OCI-LY7 (cell line): ENCODE measurements at regions not wholly inside any gene's neighbourhood (a gene's known extent, or its start where the extent isn't known, plus 50 kb on each side); places are given as distances from the start of the nearest gene placed in this dataset.

ENCODE experiments used
- BruUV-seq: library from RNA; stranded (reverse); fragments of 400-500 nt; replicated peaks from 2 replicates; lab custom pipeline; 2021; lab: Mats Ljungman, UMichigan
- CTCF ChIA-PET: fragments of 300-600 bp; sonication (Branson Sonifier 250); formaldehyde crosslinking; loops from one replicate; lab custom pipeline; 2022; ENCODE audit warnings: antibody characterized with exemption; ENCODE audit not compliant: unreplicated experiment; lab: Charles Lee
- POLR2A ChIA-PET: fragments of 300-600 bp; sonication (Branson Sonifier 250); formaldehyde crosslinking; loops from one replicate; lab custom pipeline; 2022; ENCODE audit warnings: antibody characterized with exemption; lab: Charles Lee
- DNase-seq: peaks from one replicate; pipeline ENCODE4 v3.0.0-alpha.2; 2015; ENCODE audit warnings: low spot score
- H2AFZ ChIP-seq: fragments of 200-600 bp; sonication (generic), shearing (Covaris generic); 2 replicates; pipeline ENCODE4 v1.6.1; 2014; ENCODE audit warnings: mild to moderate bottlenecking, antibody characterized with exemption, low read length, moderate library complexity
- H3K27ac ChIP-seq: fragments of 200-600 bp; sonication (generic); 2 replicates; pipeline ENCODE4 v1.5.1; 2014; ENCODE audit warnings: mixed run types, low read depth, mild to moderate bottlenecking, moderate library complexity, low read length, inconsistent platforms; ENCODE audit not compliant: poor library complexity, severe bottlenecking
- H3K36me3 ChIP-seq: fragments of 200-600 bp; sonication (generic); 2 replicates; pipeline ENCODE4 v1.6.1; 2014; ENCODE audit warnings: mild to moderate bottlenecking, antibody characterized with exemption, low read length, moderate library complexity, mixed read lengths; ENCODE audit not compliant: insufficient read depth
- H3K4me1 ChIP-seq: fragments of 200-600 bp; sonication (generic); 2 replicates; pipeline ENCODE4 v1.5.1; 2014; ENCODE audit warnings: mild to moderate bottlenecking, low read length; ENCODE audit not compliant: insufficient read depth, poor library complexity, severe bottlenecking
- H3K4me2 ChIP-seq: fragments of 200-600 bp; sonication (generic); 2 replicates; pipeline ENCODE4 v1.6.1; 2014; ENCODE audit warnings: mild to moderate bottlenecking, low read length
- H3K4me3 ChIP-seq: fragments of 200-600 bp; sonication (generic); 2 replicates; pipeline ENCODE4 v1.5.1; 2014; ENCODE audit warnings: mild to moderate bottlenecking, low read depth, low read length; ENCODE audit not compliant: poor library complexity, severe bottlenecking
- H3K79me2 ChIP-seq: fragments of 200-600 bp; sonication (generic); 2 replicates; pipeline ENCODE4 v1.6.1; 2016; ENCODE audit warnings: low read depth, mild to moderate bottlenecking, low read length, moderate library complexity, mixed read lengths; ENCODE audit not compliant: insufficient read depth
- H3K9me2 ChIP-seq: fragments of 200-600 bp; sonication (generic); 2 replicates; pipeline ENCODE4 v1.6.1; 2016; ENCODE audit warnings: mild to moderate bottlenecking, low read length, mixed read lengths; ENCODE audit not compliant: insufficient read depth
- H3K9me3 ChIP-seq: fragments of 200-600 bp; sonication (generic); 2 replicates; pipeline ENCODE4 v1.6.1; 2014; ENCODE audit warnings: mild to moderate bottlenecking, mixed run types, low read length, mixed read lengths
- H4K20me1 ChIP-seq: fragments of 200-600 bp; sonication (generic); 2 replicates; pipeline ENCODE4 v1.6.1; 2014; ENCODE audit warnings: mild to moderate bottlenecking, antibody characterized with exemption, low read length, moderate library complexity, mixed read lengths; ENCODE audit not compliant: insufficient read depth
- EZH2phosphoT487 ChIP-seq: fragments of 200-600 bp; sonication (generic); IDR thresholded peaks from 2 replicates; pipeline ENCODE4 v1.6.1; 2018; ENCODE audit warnings: low read depth, borderline replicate concordance, mild to moderate bottlenecking, mixed run types, antibody characterized with exemption, low read length, moderate library complexity, mixed read lengths
- intact Hi-C: fragments of 100-400 bp; cut with micrococcal nuclease; formaldehyde crosslinking; loops from one replicate; pipeline ENCODE4 v1.10.0; 2022; ENCODE audit not compliant: unreplicated experiment
- TF ChIP-seq, protein P1 (sequence below): fragments of 200-600 bp; sonication (generic); conservative IDR thresholded peaks from 2 replicates; pipeline ENCODE4 v1.5.1; 2014; ENCODE audit warnings: mild to moderate bottlenecking, antibody characterized with exemption, low read length, moderate library complexity, mixed read lengths

DNA sequence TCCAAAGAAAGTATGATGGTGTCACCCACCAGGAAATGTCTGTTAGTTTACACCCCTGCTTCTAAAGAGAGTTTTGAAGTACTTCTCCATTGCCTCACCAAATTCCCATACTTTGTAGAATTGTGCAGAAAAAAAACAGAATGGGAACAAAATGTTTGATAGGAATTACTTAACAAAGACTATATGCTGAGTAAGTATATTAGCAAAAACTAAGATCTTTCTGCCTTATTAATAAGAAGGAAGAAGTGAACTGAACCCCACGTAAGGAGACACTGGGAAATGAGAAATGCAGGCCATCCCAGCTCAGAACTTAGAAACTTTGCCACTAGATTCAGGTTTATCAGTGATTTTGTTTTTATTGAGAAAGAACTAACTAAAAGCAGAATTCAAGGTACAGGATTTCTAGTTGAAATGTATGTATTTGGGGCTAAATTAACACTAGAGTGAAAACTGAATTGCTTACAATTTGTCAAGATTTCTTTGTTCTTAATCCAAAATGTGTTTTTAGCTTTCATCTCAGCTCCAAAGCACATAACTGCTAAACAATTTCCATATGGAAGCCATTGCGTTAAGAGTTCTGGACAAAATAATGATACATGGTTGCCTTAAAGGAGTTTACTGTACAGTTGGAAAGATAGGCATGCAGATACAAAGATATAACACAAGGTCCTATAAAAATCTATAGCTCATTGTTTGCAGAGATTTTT, 102.7 kb upstream of the BMP5 start:
- TF ChIP-seq, protein P1, sequence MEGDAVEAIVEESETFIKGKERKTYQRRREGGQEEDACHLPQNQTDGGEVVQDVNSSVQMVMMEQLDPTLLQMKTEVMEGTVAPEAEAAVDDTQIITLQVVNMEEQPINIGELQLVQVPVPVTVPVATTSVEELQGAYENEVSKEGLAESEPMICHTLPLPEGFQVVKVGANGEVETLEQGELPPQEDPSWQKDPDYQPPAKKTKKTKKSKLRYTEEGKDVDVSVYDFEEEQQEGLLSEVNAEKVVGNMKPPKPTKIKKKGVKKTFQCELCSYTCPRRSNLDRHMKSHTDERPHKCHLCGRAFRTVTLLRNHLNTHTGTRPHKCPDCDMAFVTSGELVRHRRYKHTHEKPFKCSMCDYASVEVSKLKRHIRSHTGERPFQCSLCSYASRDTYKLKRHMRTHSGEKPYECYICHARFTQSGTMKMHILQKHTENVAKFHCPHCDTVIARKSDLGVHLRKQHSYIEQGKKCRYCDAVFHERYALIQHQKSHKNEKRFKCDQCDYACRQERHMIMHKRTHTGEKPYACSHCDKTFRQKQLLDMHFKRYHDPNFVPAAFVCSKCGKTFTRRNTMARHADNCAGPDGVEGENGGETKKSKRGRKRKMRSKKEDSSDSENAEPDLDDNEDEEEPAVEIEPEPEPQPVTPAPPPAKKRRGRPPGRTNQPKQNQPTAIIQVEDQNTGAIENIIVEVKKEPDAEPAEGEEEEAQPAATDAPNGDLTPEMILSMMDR, result no peak
- TF ChIP-seq EZH2phosphoT487, result no peak
- CTCF ChIA-PET, result no interaction called here
- Histone ChIP-seq H3K9me3 (no peaks in the 10 kb centered on the region), H4K20me1 (no peaks in the 10 kb centered on the region), H3K79me2 (no peaks in the 10 kb centered on the region), H3K27ac (no peak overlapping the region), H3K36me3 (no peaks in the 10 kb centered on the region), H3K4me3 (no peak overlapping the region), H3K9me2 (no peaks in the 10 kb centered on the region), H3K4me2 (no peak overlapping the region), H2AFZ (no peak overlapping the region), H3K4me1 (no peaks in the 10 kb centered on the region)
- no peak for DNase-seq
- intact Hi-C loops, result no loop called here
- BruUV-seq, result no TSS peak
- POLR2A ChIA-PET, result interaction anchor here (0.5 kb wide), 1 partner anchor 203 kb away, joined by 3 read pairs; no protein-coding TSS in a partner anchor

DNA sequence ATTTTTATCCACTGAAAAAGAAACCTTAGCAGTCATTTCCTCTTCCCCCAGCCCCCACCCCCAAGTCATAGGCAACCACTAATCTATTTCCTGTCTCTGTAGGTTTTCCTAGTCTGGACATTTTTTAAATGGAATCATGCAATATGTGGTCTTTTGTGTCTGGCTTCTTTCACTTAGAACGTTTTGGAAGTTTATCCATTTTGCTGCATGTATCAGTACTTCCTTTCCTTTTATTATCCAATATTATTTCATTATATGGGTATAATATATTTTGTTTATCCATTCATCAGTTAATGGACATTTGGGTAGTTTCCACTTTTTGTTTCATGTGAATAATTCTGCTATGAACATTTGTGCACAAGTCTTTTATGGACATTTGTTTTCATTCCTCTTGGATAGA, 99.3 kb upstream of the BMP5 start:
- ChIA-PET CTCF (no interaction called here), POLR2A (no interaction called here)
- H3K4me2 ChIP-seq, result no peak overlapping the region
- H3K4me3 ChIP-seq, result no peak overlapping the region
- H4K20me1 ChIP-seq, result no peaks in the 10 kb centered on the region
- no peak overlapping the region for H3K27ac ChIP-seq
- H3K79me2 ChIP-seq, result no peaks in the 10 kb centered on the region
- no peak for DNase-seq
- H3K36me3 ChIP-seq, result no peaks in the 10 kb centered on the region
- no peaks in the 10 kb centered on the region for H3K9me3 ChIP-seq
- BruUV-seq, result no TSS peak
- intact Hi-C loops, result no loop called here
- H2AFZ ChIP-seq, result no peak overlapping the region
- no peaks in the 10 kb centered on the region for H3K9me2 ChIP-seq
- TF ChIP-seq, protein P1, result no peak
- no peak for TF ChIP-seq EZH2phosphoT487
- no peaks in the 10 kb centered on the region for H3K4me1 ChIP-seq

DNA sequence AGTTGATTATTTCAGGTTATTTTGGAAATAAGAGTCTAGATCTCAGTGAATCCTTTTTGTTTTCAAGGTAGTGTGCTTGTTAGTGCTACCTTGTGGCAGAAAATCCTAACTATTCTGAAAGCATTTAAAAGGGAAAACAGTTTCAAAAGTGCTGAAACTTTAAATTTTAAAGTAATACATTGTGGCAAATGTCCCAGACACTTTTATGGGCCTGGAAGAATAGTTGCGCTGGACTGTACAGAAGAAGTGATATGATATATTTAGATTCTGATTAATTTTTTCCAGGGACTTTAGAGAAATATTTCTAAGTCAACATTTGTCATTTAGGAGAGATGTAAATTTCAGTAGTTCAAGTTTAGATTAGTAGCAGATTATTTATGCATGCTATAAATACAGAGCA, 96.7 kb upstream of the BMP5 start:
- DNase-seq, result no peak
- POLR2A ChIA-PET, result no interaction called here
- no TSS peak for BruUV-seq
- Histone ChIP-seq H3K9me2 (no peaks in the 10 kb centered on the region), H3K36me3 (no peaks in the 10 kb centered on the region), H3K79me2 (no peaks in the 10 kb centered on the region), H4K20me1 (no peaks in the 10 kb centered on the region), H3K4me1 (no peaks in the 10 kb centered on the region), H3K4me3 (no peak overlapping the region), H3K4me2 (no peak overlapping the region), H3K9me3 (no peaks in the 10 kb centered on the region), H3K27ac (no peak overlapping the region), H2AFZ (no peak overlapping the region)
- CTCF ChIA-PET, result no interaction called here
- intact Hi-C loops, result no loop called here
- TF ChIP-seq, protein P1, result no peak
- TF ChIP-seq EZH2phosphoT487, result no peak
